ENCODE measurements at regions not wholly inside any gene's neighbourhood (a gene's known extent, or its start where the extent isn't known, plus 50 kb on each side); places are given as distances from the start of the nearest gene placed in this dataset.

DNA sequence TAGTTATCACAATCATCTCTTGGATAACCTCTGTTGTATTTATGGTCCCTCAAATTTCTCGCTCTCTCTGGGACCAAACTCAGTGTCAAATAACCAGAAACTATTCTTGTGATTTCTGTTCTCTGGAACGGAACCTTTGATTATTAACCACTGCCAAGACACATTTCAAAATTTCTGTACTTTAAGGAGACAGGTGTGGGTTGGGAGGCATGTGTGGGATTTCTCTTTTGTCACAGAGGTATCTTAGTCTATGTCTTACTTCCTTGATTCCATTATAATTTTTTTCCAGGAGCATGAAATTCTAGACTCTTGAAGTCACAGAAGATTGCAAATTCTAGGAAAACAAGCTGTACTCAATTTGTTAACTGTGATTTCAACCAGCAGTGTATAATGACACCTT is 919.0 kb upstream of the B3GALT2 start (continued):
- no peak for TF ChIP-seq RCOR1 (conservative IDR thresholded peaks at IDR 0.05; ENCODE audit: low read depth, low read length)

DNA sequence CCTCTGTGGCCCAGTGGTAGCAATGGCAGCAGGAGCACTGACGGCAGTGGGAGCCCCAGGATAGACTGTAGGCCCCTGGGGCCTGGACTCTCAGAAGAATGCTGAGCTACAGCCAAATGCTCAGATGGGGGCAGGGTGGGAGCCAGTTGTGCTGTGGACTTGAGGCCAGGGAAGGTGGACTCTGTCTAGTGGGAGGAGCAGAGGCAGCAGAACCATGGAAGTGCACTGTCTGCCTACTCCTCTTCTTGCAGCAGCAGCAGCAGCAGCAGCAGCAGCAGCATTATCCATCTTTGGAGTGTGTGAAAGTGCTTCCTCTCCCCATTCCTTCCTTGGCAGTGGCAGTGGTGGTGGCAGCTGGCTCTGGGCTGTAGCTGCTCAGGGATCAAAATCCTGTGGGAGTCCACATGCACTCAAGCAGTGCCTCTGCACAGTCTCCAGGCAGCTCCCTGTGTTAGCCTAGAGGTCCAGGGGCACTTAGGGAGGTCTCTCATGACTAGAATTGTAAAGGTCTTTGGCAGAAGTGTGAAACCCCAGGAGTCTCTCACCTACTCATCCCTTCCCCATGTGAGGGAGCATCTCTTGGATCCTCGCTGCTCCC is 917.9 kb upstream of the B3GALT2 start:
- TF ChIP-seq, protein P1, sequence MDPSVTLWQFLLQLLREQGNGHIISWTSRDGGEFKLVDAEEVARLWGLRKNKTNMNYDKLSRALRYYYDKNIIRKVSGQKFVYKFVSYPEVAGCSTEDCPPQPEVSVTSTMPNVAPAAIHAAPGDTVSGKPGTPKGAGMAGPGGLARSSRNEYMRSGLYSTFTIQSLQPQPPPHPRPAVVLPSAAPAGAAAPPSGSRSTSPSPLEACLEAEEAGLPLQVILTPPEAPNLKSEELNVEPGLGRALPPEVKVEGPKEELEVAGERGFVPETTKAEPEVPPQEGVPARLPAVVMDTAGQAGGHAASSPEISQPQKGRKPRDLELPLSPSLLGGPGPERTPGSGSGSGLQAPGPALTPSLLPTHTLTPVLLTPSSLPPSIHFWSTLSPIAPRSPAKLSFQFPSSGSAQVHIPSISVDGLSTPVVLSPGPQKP (IDR thresholded peaks at IDR 0.05; ENCODE audit: low read depth, low read length), result no peak
- no peak for TF ChIP-seq NFIC (IDR thresholded peaks at IDR 0.05; ENCODE audit: low read depth, low read length)
- no peak for TF ChIP-seq NRF1 (conservative IDR thresholded peaks at IDR 0.05; ENCODE audit: low read depth, low read length)
- TF ChIP-seq, protein P2, sequence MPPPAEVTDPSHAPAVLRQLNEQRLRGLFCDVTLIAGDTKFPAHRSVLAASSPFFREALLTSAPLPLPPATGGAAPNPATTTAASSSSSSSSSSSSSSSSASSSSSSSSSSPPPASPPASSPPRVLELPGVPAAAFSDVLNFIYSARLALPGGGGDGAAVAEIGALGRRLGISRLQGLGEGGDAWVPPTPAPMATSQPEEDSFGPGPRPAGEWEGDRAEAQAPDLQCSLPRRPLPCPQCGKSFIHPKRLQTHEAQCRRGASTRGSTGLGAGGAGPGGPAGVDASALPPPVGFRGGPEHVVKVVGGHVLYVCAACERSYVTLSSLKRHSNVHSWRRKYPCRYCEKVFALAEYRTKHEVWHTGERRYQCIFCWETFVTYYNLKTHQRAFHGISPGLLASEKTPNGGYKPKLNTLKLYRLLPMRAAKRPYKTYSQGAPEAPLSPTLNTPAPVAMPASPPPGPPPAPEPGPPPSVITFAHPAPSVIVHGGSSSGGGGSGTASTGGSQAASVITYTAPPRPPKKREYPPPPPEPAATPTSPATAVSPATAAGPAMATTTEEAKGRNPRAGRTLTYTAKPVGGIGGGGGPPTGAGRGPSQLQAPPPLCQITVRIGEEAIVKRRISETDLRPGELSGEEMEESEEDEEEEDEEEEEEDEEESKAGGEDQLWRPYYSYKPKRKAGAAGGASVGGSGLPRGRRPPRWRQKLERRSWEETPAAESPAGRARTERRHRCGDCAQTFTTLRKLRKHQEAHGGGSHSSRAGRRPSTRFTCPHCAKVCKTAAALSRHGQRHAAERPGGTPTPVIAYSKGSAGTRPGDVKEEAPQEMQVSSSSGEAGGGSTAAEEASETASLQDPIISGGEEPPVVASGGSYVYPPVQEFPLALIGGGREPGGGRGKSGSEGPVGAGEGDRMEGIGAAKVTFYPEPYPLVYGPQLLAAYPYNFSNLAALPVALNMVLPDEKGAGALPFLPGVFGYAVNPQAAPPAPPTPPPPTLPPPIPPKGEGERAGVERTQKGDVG (CRISPR knock-in tag; IDR thresholded peaks at IDR 0.05), result no peak
- TF ChIP-seq, protein P3, sequence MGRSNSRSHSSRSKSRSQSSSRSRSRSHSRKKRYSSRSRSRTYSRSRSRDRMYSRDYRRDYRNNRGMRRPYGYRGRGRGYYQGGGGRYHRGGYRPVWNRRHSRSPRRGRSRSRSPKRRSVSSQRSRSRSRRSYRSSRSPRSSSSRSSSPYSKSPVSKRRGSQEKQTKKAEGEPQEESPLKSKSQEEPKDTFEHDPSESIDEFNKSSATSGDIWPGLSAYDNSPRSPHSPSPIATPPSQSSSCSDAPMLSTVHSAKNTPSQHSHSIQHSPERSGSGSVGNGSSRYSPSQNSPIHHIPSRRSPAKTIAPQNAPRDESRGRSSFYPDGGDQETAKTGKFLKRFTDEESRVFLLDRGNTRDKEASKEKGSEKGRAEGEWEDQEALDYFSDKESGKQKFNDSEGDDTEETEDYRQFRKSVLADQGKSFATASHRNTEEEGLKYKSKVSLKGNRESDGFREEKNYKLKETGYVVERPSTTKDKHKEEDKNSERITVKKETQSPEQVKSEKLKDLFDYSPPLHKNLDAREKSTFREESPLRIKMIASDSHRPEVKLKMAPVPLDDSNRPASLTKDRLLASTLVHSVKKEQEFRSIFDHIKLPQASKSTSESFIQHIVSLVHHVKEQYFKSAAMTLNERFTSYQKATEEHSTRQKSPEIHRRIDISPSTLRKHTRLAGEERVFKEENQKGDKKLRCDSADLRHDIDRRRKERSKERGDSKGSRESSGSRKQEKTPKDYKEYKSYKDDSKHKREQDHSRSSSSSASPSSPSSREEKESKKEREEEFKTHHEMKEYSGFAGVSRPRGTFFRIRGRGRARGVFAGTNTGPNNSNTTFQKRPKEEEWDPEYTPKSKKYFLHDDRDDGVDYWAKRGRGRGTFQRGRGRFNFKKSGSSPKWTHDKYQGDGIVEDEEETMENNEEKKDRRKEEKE (IDR thresholded peaks at IDR 0.05), result no peak
- no peak for TF ChIP-seq BACH1 (IDR thresholded peaks at IDR 0.05; ENCODE audit: borderline replicate concordance)
- no peak for TF ChIP-seq SPI1 (IDR thresholded peaks at IDR 0.05; ENCODE audit: borderline replicate concordance, insufficient read depth, low read depth, low read length)
- TF ChIP-seq, protein P4, sequence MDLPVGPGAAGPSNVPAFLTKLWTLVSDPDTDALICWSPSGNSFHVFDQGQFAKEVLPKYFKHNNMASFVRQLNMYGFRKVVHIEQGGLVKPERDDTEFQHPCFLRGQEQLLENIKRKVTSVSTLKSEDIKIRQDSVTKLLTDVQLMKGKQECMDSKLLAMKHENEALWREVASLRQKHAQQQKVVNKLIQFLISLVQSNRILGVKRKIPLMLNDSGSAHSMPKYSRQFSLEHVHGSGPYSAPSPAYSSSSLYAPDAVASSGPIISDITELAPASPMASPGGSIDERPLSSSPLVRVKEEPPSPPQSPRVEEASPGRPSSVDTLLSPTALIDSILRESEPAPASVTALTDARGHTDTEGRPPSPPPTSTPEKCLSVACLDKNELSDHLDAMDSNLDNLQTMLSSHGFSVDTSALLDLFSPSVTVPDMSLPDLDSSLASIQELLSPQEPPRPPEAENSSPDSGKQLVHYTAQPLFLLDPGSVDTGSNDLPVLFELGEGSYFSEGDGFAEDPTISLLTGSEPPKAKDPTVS (IDR thresholded peaks at IDR 0.05; ENCODE audit: low read depth, low read length), result no peak
- TF ChIP-seq ZNF622 (IDR thresholded peaks at IDR 0.05), result no peak
- TF ChIP-seq POLR2AphosphoS2 (IDR thresholded peaks at IDR 0.05; ENCODE audit: low read depth, low read length), result no peak
- TF ChIP-seq HCFC1 (IDR thresholded peaks at IDR 0.05; ENCODE audit: low read length), result no peak
- Histone ChIP-seq H3K27me3 (replicated peaks in 1 of 2; ENCODE audit: control insufficient read depth in 2 of 2, insufficient read depth in 2 of 2, low read length in 1 of 2) (no peaks in the 10 kb centered on the region), H2AFZ (ENCODE audit: control insufficient read depth, low read depth, low read length) (no peak overlapping the region), H3K79me2 (ENCODE audit: control insufficient read depth, insufficient read depth, low read length) (no peaks in the 10 kb centered on the region), H4K20me1 (ENCODE audit: control insufficient read depth, insufficient read depth) (no peaks in the 10 kb centered on the region), H3K4me3 (no peak overlapping the region), H3K27ac (ENCODE audit: control insufficient read depth, insufficient read depth) (no peak overlapping the region), H3K4me1 (ENCODE audit: control insufficient read depth, insufficient read depth, low read length) (no peaks in the 10 kb centered on the region), H3K36me3 (ENCODE audit: control insufficient read depth in 2 of 2, insufficient read depth in 2 of 2, low read length in 1 of 2) (no peaks in the 10 kb centered on the region), H3K9me3 (replicated peaks; ENCODE audit: control insufficient read depth, insufficient read depth, low read length) (no peaks in the 10 kb centered on the region), H3K9ac (ENCODE audit: control insufficient read depth, insufficient read depth, low read length) (no peak overlapping the region), H3K4me2 (ENCODE audit: control insufficient read depth, insufficient read depth) (no peak overlapping the region)
- ChIA-PET RAD21 (ENCODE audit: unreplicated experiment) (no interaction called here), POLR2A (no interaction called here), SMC1A (ENCODE audit: uncharacterized antibody, unreplicated experiment) (no interaction called here), CTCF (interaction anchor here (0.7 kb wide), 1 partner anchor 36 kb away, joined by 3 read pairs; no protein-coding TSS in a partner anchor)
- in situ Hi-C loops (cut with MboI), result no loop called here
- intact Hi-C loops (cut with micrococcal nuclease; ENCODE audit: unreplicated experiment), result no loop called here
- no TSS peak for BruUV-seq (replicated peaks)
- ATAC-seq (no peak; the same call in 2 of the 3 replicates), FAIRE-seq (no peak), DNase-seq (ENCODE audit: low read depth, low spot score) (no peak)
- WGBS (ENCODE audit: insufficient coverage, insufficient replicate concordance, low lambda C conversion rate, missing lambda C conversion rate), result 20% methylated on average over 2 of the region's 2 CpGs
